Skeletal muscle satellite cell (primary cell): ENCODE measurements at regions not wholly inside any gene's neighbourhood (a gene's known extent, or its start where the extent isn't known, plus 50 kb on each side); places are given as distances from the start of the nearest gene placed in this dataset.

Experiments used
- H3K27me3 ChIP-seq: 2 replicates; pipeline ENCODE4 v1.7.0; 2013; ENCODE audit warnings: low read length; ENCODE audit not compliant: control insufficient read depth, insufficient read depth
- H3K36me3 ChIP-seq: 2 replicates; pipeline ENCODE4 v1.7.0; 2013; ENCODE audit warnings: mild to moderate bottlenecking, control low read depth, low read length; ENCODE audit not compliant: insufficient read depth
- H3K4me1 ChIP-seq: 2 replicates; pipeline ENCODE4 v1.7.0; 2013; ENCODE audit warnings: low read length; ENCODE audit not compliant: control insufficient read depth, insufficient read depth
- H3K4me2 ChIP-seq: 2 replicates; pipeline ENCODE4 v1.7.0; 2013; ENCODE audit warnings: mild to moderate bottlenecking, low read length
- H3K4me3 ChIP-seq: 2 replicates; pipeline ENCODE4 v1.7.0; 2013; ENCODE audit warnings: low read length
- H3K9ac ChIP-seq: 2 replicates; pipeline ENCODE4 v1.7.0; 2013; ENCODE audit warnings: mild to moderate bottlenecking, low read depth, low read length, moderate library complexity
- H3K9me3 ChIP-seq: replicated peaks from 2 replicates; pipeline ENCODE4 v1.7.0; 2013; ENCODE audit warnings: mild to moderate bottlenecking, control low read depth, low read length

DNA sequence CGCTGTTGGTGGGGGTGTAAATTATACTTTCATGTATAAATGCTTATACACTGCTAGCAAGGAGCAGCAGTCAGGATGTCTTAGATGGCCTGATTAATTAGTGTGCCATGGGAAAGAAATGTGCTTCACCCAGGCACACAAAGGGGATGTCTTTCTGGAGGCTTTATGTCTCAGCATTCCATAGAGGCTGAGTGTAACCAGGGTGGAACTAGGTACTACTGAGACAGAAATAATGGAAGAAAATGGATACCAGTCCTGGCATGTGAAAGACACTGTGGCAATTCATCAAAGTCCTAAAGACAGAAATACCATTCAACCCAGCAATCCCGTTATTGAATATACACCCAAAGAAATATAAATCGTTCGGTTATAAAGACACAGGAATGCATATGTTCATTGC lies 52.5 kb downstream of the PF4 start:
- Histone ChIP-seq H3K4me2 (no peak overlapping the region), H3K9me3 (no peaks in the 10 kb centered on the region), H3K36me3 (no peaks in the 10 kb centered on the region), H3K9ac (no peak overlapping the region), H3K4me3 (no peak overlapping the region), H3K4me1 (no peaks in the 10 kb centered on the region), H3K27me3 (no peaks in the 10 kb centered on the region)

DNA sequence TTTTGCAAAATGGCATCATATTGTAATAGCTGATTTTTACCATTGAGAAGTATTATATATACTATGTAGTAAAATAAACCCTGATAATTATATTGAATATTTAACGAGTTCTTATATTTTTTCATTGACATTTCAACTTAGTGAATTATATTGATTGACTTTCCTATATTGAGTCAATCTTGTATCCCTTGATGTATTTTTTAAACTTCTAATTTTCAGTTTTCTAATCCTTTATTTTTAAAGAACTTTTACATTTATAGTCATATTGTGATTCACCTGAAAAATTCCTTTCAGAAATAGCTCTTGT lies 54.4 kb downstream of the CXCL1 start:
- H3K27me3 ChIP-seq: no peaks in the 10 kb centered on the region
- no peaks in the 10 kb centered on the region for H3K9me3 ChIP-seq

DNA sequence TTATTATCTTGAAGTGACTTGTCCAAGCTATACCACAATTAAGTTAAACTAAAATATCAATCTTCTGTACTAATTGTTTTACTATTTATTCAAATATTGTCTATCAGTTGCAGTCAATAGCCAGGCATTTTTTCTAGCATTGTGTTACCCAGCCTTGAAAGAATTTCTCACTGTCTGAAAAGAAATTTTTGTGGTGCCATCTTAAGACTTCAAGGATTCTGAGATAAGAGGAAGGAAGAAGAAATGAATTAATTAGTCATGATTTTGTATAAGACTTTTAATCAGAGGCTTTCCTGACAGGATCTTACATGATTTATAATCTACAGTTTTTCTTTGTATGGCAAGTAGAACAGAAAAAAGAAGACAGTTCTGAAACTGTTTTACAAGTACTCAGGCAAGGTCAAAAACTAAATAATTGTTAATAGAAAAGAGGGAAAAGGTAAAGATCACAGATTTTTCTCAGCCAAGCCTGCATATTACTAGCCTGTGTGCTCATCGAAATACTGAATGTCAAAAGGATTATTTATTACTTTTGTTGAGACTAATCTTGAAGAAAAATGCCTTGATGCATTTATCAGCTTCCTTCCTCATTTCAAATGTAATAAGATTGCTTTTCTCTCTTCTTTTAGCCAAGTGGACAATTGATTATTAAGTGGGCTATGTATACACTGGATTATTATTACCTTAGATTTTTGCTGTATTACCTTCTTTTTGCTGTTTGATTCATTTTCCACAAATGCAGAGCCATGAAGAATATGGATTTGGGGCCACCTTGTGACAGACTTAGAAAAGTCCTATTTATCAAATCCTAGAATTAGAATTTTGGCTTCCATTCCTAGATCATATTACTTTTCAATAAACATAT lies 53.8 kb downstream of the CXCL1 start:
- peak overlapping the region; percentile 50 for H3K9ac ChIP-seq
- H3K27me3 ChIP-seq: no peaks in the 10 kb centered on the region
- no peaks in the 10 kb centered on the region for H3K9me3 ChIP-seq
- H3K4me3 ChIP-seq: no peak overlapping the region
- H3K36me3 ChIP-seq: no peaks in the 10 kb centered on the region
- peaks cover 23% of the 10 kb centered on the region for H3K4me1 ChIP-seq
- no peak overlapping the region for H3K4me2 ChIP-seq

More for the DNA sequence above, 54.4 kb downstream of the CXCL1 start:
- Histone ChIP-seq H3K4me2 (no peak overlapping the region), H3K9ac (no peak overlapping the region), H3K4me1 (peaks cover 17% of the 10 kb centered on the region), H3K4me3 (no peak overlapping the region), H3K36me3 (no peaks in the 10 kb centered on the region)

DNA sequence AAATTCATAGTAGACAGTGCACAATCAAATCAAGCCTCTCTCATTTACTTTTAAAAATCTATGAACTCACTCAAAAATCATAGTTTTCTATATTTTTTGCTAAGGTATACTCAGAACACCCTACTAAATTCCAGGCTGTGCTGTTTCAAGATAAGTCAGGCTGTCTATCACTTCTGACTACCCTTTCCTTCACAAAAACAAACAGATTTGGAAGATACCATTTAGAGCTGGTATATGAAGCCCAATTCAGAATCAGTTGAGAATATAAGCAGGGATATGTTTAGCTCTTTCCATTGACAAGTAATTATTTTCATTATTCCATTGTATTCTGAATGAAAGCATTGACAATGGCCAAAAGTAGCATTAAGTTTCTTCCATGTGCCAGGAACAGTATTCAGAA lies 53.1 kb downstream of the CXCL1 start:
- Histone ChIP-seq H3K4me2 (no peak overlapping the region), H3K36me3 (no peaks in the 10 kb centered on the region), H3K4me3 (no peak overlapping the region), H3K9ac (peak overlapping the region; percentile 50), H3K4me1 (peaks cover 29% of the 10 kb centered on the region), H3K9me3 (no peaks in the 10 kb centered on the region), H3K27me3 (no peaks in the 10 kb centered on the region)
